GM18499 (cell line): ENCODE measurements at regions not wholly inside any gene's neighbourhood (a gene's known extent, or its start where the extent isn't known, plus 50 kb on each side); places are given as distances from the start of the nearest gene placed in this dataset.

Experiments used
- ATAC-seq: cut with Tn5 transposase; IDR thresholded peaks from one replicate; pipeline ENCODE4 v1.9.1; 2021; ENCODE audit warnings: moderate number of reproducible peaks; ENCODE audit not compliant: insufficient read depth, unreplicated experiment

DNA sequence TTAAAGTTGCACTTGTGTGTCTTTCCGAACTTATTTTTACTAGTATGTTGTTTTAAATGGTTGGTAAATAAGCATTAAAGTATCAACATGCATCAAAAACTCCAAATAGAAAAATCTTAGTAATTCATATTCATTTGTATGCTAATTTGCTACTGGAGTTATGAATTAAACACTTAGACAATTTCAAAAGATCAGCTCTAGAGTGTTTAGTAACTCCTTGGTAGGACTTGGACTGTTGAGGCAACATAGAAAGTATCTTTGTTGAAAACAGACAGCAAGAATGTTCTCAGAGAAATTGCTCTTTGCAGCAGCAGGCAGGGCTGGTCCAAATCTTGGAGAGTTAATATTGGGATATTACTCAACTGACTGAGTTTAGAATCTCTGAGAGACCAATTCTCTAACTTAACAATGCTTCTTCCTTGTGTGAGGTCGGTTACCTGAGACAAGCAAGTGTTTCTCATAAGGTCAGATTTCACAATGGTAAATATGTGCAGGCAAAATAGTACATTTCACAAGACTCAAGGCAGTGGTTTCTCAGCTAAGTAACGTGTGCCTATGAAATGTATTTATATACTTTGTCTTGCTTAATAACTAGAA, 147.8 kb upstream of the IL12A start:
- ATAC-seq = no peak

- ATAC-seq = no peak
Measured at GRCh38 chr3:159841766-159842165, 146.9 kb upstream of the IL12A start.

GRCh38 chr3:159843840-159844730, 144.6 kb upstream of the IL12A start:
- no peak for ATAC-seq

DNA sequence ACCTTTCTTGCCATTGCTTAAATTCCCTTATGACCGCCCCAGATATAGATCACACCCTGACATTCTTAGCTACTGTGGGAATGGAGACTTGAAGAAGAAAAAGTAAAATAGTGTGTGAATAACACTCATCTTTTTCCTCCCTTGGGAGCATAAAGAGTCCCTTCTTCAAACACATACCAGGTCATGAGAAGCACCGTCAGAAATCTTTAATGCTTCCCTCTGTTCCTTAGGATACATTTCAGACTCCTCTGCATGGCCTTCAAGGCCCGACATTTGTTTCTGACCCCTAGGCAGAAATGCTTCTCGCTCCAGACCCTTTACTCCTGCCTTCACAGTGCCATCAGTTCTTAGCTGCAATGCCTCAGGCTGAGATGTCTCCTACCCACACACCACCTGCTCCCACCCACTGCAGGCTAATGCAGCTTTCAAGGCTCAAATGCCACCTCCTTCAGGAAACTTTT, 143.8 kb upstream of the IL12A start:
- no peak for ATAC-seq

- no peak for ATAC-seq
Measured at GRCh38 chr3:159845737-159846136, 142.9 kb upstream of the IL12A start.

DNA sequence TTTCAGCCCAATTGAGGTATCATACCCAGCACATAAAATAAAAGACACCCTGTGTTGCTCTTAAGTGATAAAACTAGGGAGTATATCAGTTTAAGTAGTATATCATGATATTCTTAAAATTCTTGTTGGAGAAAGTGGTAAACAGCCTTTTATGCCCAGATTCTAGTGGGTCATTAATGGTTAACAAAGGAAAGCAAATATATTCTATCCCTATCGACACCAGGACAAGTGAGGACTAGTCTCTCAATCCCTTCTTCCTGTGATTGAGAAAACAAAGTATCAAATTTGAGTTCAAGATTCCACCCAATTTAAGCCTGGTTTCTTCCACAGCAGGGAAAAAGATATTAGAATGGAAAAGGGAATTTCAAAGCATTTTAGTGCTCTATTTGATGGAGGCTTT, 142.4 kb upstream of the IL12A start:
- no peak for ATAC-seq

DNA sequence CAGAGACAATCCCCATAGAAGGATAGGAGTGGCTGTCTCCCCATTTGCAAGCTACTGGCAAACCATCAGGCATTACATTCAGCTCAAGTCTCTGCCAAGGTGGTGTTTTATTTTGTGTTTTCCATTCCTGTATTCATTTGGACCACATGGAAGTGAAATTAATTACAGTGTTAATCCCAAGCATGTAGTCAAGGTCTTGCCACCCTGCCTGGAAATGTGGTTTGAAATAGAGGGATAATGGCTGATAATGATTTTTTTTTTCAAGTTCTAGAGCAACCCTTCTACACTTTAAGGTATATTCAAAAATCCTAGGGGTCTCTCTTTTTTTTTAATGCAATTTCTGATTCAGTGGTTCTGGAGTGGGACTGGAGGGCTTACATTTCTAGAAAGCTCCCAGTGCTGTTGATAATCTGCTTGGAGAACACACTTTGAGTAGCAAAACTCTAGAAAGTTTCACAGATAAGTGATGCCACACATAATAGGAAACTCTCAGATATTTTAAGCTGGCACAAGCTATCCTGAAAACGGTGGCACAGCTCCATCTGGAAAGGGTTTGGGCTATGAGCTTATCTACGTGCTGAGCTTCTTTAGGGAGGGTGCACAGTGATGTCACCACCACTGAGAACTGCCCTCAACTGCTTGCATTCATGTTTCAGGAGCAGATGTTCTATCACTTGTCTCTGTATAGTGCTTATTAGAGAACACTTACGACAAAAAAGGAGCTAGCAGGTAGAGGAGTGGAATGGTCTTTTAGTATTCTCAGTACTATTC, 140.1 kb upstream of the IL12A start:
- ATAC-seq = no peak

- no peak for ATAC-seq
Measured at GRCh38 chr3:159850481-159850880, 138.2 kb upstream of the IL12A start.

DNA sequence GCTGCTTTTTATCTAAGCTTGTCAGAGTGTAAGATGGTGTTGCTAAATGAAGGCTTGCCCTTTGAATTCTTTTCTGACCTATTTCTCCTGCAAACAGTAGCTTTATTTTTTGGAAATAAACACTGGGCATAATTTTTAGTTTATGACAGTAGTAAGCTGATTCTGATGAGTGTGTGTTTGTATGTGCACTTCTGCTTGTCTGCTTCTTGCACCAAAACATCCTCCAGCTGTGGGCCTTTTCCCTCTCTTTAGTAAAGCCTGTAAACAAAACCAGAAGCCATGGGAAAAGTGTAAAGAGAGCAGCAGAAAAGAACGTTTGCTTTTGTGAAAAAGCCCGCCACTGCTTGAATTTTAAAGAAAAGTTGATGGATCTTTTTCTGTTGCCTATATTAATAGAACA, 136.4 kb upstream of the IL12A start:
- ATAC-seq = no peak

GRCh38 chr3:159852821-159853505, 135.7 kb upstream of the IL12A start:
- ATAC-seq = no peak

DNA sequence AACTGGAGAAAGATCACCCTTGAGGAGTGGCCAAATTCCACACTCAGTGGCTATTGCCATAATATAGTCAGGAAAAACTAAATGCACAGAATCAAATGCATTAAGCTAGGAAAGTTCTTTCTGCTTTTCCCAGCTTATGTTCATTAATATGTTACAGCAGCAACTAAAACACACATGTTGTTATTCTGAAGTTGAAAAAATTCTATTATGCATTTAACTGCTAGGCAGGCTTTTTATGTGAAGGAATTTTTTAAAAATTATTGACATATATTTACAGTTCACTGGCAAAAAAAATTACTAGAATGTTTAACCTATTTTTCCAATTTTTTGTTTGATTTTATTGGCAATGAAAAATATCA, 135.2 kb upstream of the IL12A start:
- ATAC-seq = no peak

GRCh38 chr3:159854500-159855124, 134.0 kb upstream of the IL12A start:
- ATAC-seq = no peak

DNA sequence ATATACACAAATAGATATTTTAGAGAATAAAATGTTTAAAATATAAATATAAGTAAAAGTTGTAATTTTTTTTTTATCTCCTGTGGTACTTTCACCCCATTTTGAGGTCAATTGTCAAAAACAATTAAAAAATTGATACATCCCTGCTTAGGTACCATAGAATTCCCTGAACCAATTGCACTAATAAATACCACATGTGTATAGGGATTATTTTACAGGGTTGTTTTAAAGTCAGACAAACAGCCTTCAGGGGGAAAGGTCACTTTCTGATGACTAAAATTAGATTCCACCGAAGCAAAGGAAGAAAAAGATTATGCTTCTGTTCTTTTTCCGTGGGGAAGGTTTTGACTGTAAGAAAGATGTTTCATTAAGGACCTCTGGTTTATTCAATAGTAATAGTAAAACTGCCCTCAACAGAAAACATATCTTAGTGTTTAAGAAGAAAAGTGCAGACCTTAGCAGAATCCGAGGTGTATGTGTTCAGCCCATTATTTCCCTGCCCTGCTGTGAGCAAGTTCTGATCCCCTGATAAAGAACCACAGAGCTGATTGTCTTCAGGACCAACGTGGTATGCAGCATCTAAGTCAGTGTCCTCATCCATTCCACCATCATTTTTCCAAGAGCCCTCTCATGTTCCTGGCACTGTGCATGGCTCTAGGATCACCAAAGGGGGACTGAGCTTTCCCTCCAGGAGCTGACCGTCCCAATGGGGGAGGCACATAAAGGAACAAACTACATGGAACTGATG, 132.9 kb upstream of the IL12A start:
- ATAC-seq = no peak

DNA sequence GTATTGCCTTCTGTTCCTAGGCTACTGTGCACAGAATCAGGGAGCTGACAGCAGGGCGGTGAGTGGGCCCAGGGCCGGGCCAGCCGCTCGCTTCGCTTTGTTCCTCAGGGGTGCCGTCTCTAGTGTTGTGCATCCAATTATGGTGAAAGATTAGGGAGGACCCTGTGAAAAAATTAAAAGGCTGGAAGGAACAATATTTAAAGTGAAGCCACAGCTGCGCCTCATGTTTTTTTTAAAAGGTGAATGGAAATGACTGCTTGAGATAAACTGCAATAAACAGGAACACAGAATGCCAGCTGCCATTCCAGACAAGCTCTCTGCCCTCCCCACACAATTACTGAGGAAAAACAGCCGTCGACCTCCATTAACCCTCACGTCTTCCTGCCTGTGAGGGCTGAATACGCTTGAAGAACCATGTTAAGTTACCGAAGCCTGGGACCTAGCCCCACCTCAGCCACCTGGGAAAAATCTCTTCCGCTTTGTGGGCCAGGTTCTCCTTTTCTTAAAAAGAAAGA, 132.0 kb upstream of the IL12A start:
- no peak for ATAC-seq

DNA sequence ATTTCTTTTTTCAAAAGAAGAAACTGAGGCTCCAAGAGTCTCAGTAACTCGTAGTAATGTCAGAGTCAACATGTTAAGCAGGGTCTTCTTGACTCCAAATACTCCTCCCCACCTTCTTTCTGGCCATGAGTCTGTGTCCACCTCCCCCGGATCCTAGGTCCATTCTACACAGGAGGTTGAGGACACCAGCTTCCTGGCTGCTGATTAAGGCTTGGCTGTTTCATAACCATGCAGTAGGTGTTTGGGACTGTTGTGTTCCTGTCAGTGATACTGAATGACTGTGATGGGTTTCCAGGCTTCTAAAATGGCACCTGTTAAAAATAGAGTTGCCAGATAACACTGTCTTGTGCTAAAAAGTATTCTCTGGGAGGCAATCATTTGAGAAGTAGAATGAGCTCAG, 130.8 kb upstream of the IL12A start:
- no peak for ATAC-seq

GRCh38 chr3:159858650-159859049, 130.0 kb upstream of the IL12A start:
- no peak for ATAC-seq

- no peak for ATAC-seq
Measured at GRCh38 chr3:159859424-159859823, 129.2 kb upstream of the IL12A start.

- ATAC-seq = no peak
Measured at GRCh38 chr3:159859836-159860235, 128.8 kb upstream of the IL12A start.
